WTC11 (cell line): ENCODE measurements at regions not wholly inside any gene's neighbourhood (a gene's known extent, or its start where the extent isn't known, plus 50 kb on each side); places are given as distances from the start of the nearest gene placed in this dataset.

Experiments used
- ATAC-seq: fragments of 200-7000 bp; cut with Tn5 transposase; 2 replicates; pipeline ENCODE4 v1.10.0; 2021; ENCODE audit warnings: mild to moderate bottlenecking, moderate library complexity
- CTCF ChIA-PET: fragments of 300-600 bp; sonication (Branson Sonifier 250); formaldehyde crosslinking; loops from one replicate; lab custom pipeline; 2021; ENCODE audit warnings: antibody characterized with exemption; lab: Charles Lee
- POLR2A ChIA-PET: fragments of 350-600 bp; sonication (Branson Sonifier 250); formaldehyde crosslinking; loops from one replicate; lab custom pipeline; 2021; ENCODE audit warnings: antibody characterized with exemption; lab: Charles Lee
- DNase-seq: peaks from one replicate; pipeline ENCODE4 v3.0.0; 2021; ENCODE audit warnings: low spot score
- H3K27ac Mint-ChIP-seq: 2 replicates; pipeline ENCODE4 v1.8.0; 2021; ENCODE audit warnings: mixed read lengths
- H3K27me3 Mint-ChIP-seq: 2 replicates; pipeline ENCODE4 v1.8.0; 2021; ENCODE audit warnings: low read depth, mild to moderate bottlenecking, moderate library complexity, mixed read lengths
- H3K36me3 Mint-ChIP-seq: 2 replicates; pipeline ENCODE4 v1.8.0; 2021; ENCODE audit warnings: mixed read lengths
- H3K4me1 Mint-ChIP-seq: 2 replicates; pipeline ENCODE4 v1.8.0; 2022; ENCODE audit warnings: mixed read lengths
- H3K4me3 Mint-ChIP-seq: 2 replicates; pipeline ENCODE4 v1.8.0; 2021; ENCODE audit warnings: mild to moderate bottlenecking, moderate library complexity, mixed read lengths
- H3K9me3 Mint-ChIP-seq: 2 replicates; pipeline ENCODE4 v1.8.0; 2021; ENCODE audit warnings: mixed read lengths
- E2F1 ChIP-seq: sonication (generic); formaldehyde crosslinking; IDR thresholded peaks from 2 replicates; pipeline ENCODE4 v1.8.0; 2022; ENCODE audit warnings: mild to moderate bottlenecking, missing genetic modification reagents
- E2F5 ChIP-seq: sonication (generic); formaldehyde crosslinking; IDR thresholded peaks from 2 replicates; pipeline ENCODE4 v1.8.1; 2022; ENCODE audit warnings: mild to moderate bottlenecking, moderate library complexity, missing genetic modification reagents
- ELF4 ChIP-seq: sonication (generic); formaldehyde crosslinking; IDR thresholded peaks from 2 replicates; pipeline ENCODE4 v1.8.1; 2022; ENCODE audit warnings: low read depth, mild to moderate bottlenecking, moderate library complexity, missing genetic modification reagents
- FOXP1 ChIP-seq: sonication (generic); formaldehyde crosslinking; IDR thresholded peaks from 2 replicates; pipeline ENCODE4 v1.8.0; 2022; ENCODE audit warnings: missing genetic modification reagents, mild to moderate bottlenecking, moderate library complexity, borderline replicate concordance
- GRHL2 ChIP-seq: fragments of 250-450 bp; sonication (Bioruptor Pico); IDR thresholded peaks from 2 replicates; pipeline ENCODE4 v1.8.0; 2022; ENCODE audit warnings: mild to moderate bottlenecking, moderate library complexity; ENCODE audit not compliant: insufficient replicate concordance, severe bottlenecking
- GTF2I ChIP-seq: fragments of 250-450 bp; sonication (Bioruptor Pico); conservative IDR thresholded peaks from 2 replicates; pipeline ENCODE4 v1.4.0; 2021; ENCODE audit warnings: mild to moderate bottlenecking
- JAZF1 ChIP-seq: fragments of 250-450 bp; sonication (Bioruptor Pico); IDR thresholded peaks from 2 replicates; pipeline ENCODE4 v1.9.0; 2021; ENCODE audit warnings: moderate library complexity, mild to moderate bottlenecking, inconsistent platforms
- NFYB ChIP-seq: sonication (generic); formaldehyde crosslinking; conservative IDR thresholded peaks from 2 replicates; pipeline ENCODE4 v1.8.0; 2022; ENCODE audit warnings: low read depth, missing genetic modification reagents
- SOX15 ChIP-seq: fragments of 250-450 bp; sonication (Bioruptor Pico); IDR thresholded peaks from 2 replicates; pipeline ENCODE4 v1.9.0; 2021; ENCODE audit warnings: mild to moderate bottlenecking
- USF1 ChIP-seq: sonication (generic); formaldehyde crosslinking; IDR thresholded peaks from 2 replicates; pipeline ENCODE4 v1.8.0; 2022; ENCODE audit warnings: mild to moderate bottlenecking, missing genetic modification reagents
- USF2 ChIP-seq: sonication (generic); formaldehyde crosslinking; IDR thresholded peaks from 2 replicates; pipeline ENCODE4 v1.8.1; 2023; ENCODE audit warnings: mild to moderate bottlenecking, missing genetic modification reagents, moderate library complexity
- ZNF232 ChIP-seq: sonication (generic); formaldehyde crosslinking; IDR thresholded peaks from 2 replicates; pipeline ENCODE4 v1.8.0; 2022; ENCODE audit warnings: mild to moderate bottlenecking, missing genetic modification reagents
- ZSCAN18 ChIP-seq: fragments of 250-450 bp; sonication (Bioruptor Pico); IDR thresholded peaks from 2 replicates; pipeline ENCODE4 v2.1.2; 2022; ENCODE audit warnings: mild to moderate bottlenecking, moderate library complexity

- H3K4me1 Mint-ChIP-seq = peaks cover 13% of the 10 kb centered on the region
- ATAC-seq = no peak
- no peak for TF ChIP-seq JAZF1 (CRISPR knock-in tag)
- CTCF ChIA-PET = no interaction called here
- POLR2A ChIA-PET = no interaction called here
- DNase-seq = no peak
- peaks cover 21% of the 10 kb centered on the region for H3K36me3 Mint-ChIP-seq
- no peaks in the 10 kb centered on the region; the same call in 1 of the 2 replicates for H3K27me3 Mint-ChIP-seq
- H3K9me3 Mint-ChIP-seq = peaks cover 41% of the 10 kb centered on the region
- H3K4me3 Mint-ChIP-seq = no peak overlapping the region
- H3K27ac Mint-ChIP-seq = no peak overlapping the region
Observed at GRCh38 chr12:107590413-107590812, 95.2 kb upstream of the PWP1 start.

- CTCF ChIA-PET = interaction anchor here (1.0 kb wide), 1 partner anchor 31 kb away, joined by 4 read pairs; no protein-coding TSS in a partner anchor
Observed at GRCh38 chr12:107590814-107591375, 94.7 kb upstream of the PWP1 start.

GRCh38 chr12:107593713-107594381 is 91.8 kb upstream of the PWP1 start:
- no peak overlapping the region for H3K4me3 Mint-ChIP-seq
- H3K27me3 Mint-ChIP-seq = no peaks in the 10 kb centered on the region
- peaks cover 10% of the 10 kb centered on the region for H3K36me3 Mint-ChIP-seq
- DNase-seq = no peak
- peaks cover 32% of the 10 kb centered on the region for H3K9me3 Mint-ChIP-seq
- no peaks in the 10 kb centered on the region for H3K4me1 Mint-ChIP-seq
- ATAC-seq = peak; percentile 84
- ChIA-PET POLR2A (no interaction called here), CTCF (interaction anchor here (1.2 kb wide), 1 partner anchor 13 kb away, joined by 3 read pairs; no protein-coding TSS in a partner anchor)
- no peak overlapping the region for H3K27ac Mint-ChIP-seq
- no peak for TF ChIP-seq ZNF232 (CRISPR knock-in tag)
- TF ChIP-seq FOXP1 (CRISPR knock-in tag) = no peak
- peak; percentile 79 for TF ChIP-seq NFYB
- TF ChIP-seq ZSCAN18 = no peak
- no peak for TF ChIP-seq GRHL2
- TF ChIP-seq USF2 (CRISPR knock-in tag) = peak; percentile 91
- TF ChIP-seq USF1 (CRISPR knock-in tag) = peak; percentile 86
- no peak for TF ChIP-seq E2F5
- no peak for TF ChIP-seq SOX15 (CRISPR knock-in tag)

More at GRCh38 chr12:107590814-107591375, 94.7 kb upstream of the PWP1 start:
- ATAC-seq = no peak
- Mint-ChIP-seq H3K4me3 (no peak overlapping the region), H3K9me3 (peaks cover 41% of the 10 kb centered on the region), H3K27ac (no peak overlapping the region), H3K4me1 (peaks cover 8% of the 10 kb centered on the region)
- POLR2A ChIA-PET = no interaction called here
- DNase-seq = no peak
- TF ChIP-seq ELF4 (CRISPR knock-in tag) (no peak), E2F1 (no peak), NFYB (no peak)
- TF ChIP-seq, all 79 proteins: peak for 0
- H3K36me3 Mint-ChIP-seq = peaks cover 21% of the 10 kb centered on the region
- no peaks in the 10 kb centered on the region for H3K27me3 Mint-ChIP-seq

- Mint-ChIP-seq H3K9me3 (peaks cover 29% of the 10 kb centered on the region), H3K4me3 (no peak overlapping the region), H3K27me3 (no peaks in the 10 kb centered on the region), H3K27ac (no peak overlapping the region), H3K4me1 (no peaks in the 10 kb centered on the region), H3K36me3 (peaks cover 10% of the 10 kb centered on the region)
- ATAC-seq (no peak), DNase-seq (no peak)
- ChIA-PET CTCF (interaction anchor here (1.2 kb wide), 1 partner anchor 12 kb away, joined by 3 read pairs; no protein-coding TSS in a partner anchor), POLR2A (no interaction called here)
- TF ChIP-seq GTF2I = no peak
- no peak for TF ChIP-seq JAZF1 (CRISPR knock-in tag)
Observed at GRCh38 chr12:107594995-107595394, 90.6 kb upstream of the PWP1 start.
